Brain microvascular endothelial cell (primary cell): ENCODE measurements at regions not wholly inside any gene's neighbourhood (a gene's known extent, or its start where the extent isn't known, plus 50 kb on each side); places are given as distances from the start of the nearest gene placed in this dataset.
"Not testable (repeated sequence)": the region's sequence is repeated elsewhere in the genome, so short reads cannot be mapped to it uniquely, and the experiment has no call there.

ENCODE experiments used
- DNase-seq: peaks from one replicate; pipeline ENCODE4 v3.0.0-alpha.2; 2020
- H3K27ac ChIP-seq: fragments of 250-450 bp; sonication (Bioruptor Pico); 2 replicates; pipeline ENCODE4 v1.5.1; 2020; ENCODE audit warnings: mild to moderate bottlenecking, moderate library complexity
- H3K27me3 ChIP-seq: fragments of 250-450 bp; sonication (Bioruptor Pico); replicated peaks from 2 replicates; pipeline ENCODE4 v1.5.1; 2020; ENCODE audit warnings: mild to moderate bottlenecking
- H3K36me3 ChIP-seq: fragments of 250-450 bp; sonication (Bioruptor Pico); replicated peaks from 2 replicates; pipeline ENCODE4 v1.5.1; 2020; ENCODE audit warnings: mild to moderate bottlenecking
- H3K4me3 ChIP-seq: 2 replicates; pipeline ENCODE4 v1.5.1; 2011; ENCODE audit warnings: low read depth, mild to moderate bottlenecking, control low read depth, low read length, moderate library complexity
- CTCF ChIP-seq: IDR thresholded peaks from 2 replicates; pipeline ENCODE4 v1.5.1; 2011; ENCODE audit warnings: low read depth, mild to moderate bottlenecking, moderate library complexity, low read length, control low read depth, inconsistent platforms; ENCODE audit errors: missing control alignments
- in situ Hi-C: cut with HindIII; loops from 2 replicates; pipeline ENCODE4 v1.10.0; 2017; ENCODE audit warnings: low sequenced_read_pairs, low pct_ligation_motif_present

GRCh38 chr5:83827111-83827557 lies 106.5 kb upstream of the HAPLN1 start:
- TF ChIP-seq CTCF: no peak
- in situ Hi-C loops: no loop called here

GRCh38 chr5:83817591-83817990 lies 96.9 kb upstream of the HAPLN1 start:
- no peaks in the 10 kb centered on the region for H3K36me3 ChIP-seq
- no peak overlapping the region for H3K27ac ChIP-seq
- H3K27me3 ChIP-seq: no peaks in the 10 kb centered on the region
- DNase-seq: no peak
- in situ Hi-C loops: no loop called here
- TF ChIP-seq CTCF: no peak
- no peak overlapping the region for H3K4me3 ChIP-seq

More at GRCh38 chr5:83827111-83827557, 106.5 kb upstream of the HAPLN1 start:
- Histone ChIP-seq H3K27me3 (no peaks in the 10 kb centered on the region), H3K27ac (no peak overlapping the region), H3K4me3 (no peak overlapping the region), H3K36me3 (no peaks in the 10 kb centered on the region)
- DNase-seq: peak; percentile 4

- no peak for TF ChIP-seq CTCF
- Histone ChIP-seq H3K27ac (no peak overlapping the region), H3K36me3 (no peaks in the 10 kb centered on the region), H3K27me3 (no peaks in the 10 kb centered on the region), H3K4me3 (no peak overlapping the region)
- no peak for DNase-seq
- in situ Hi-C loops: no loop called here
Observed at GRCh38 chr5:83815661-83816060, 95.0 kb upstream of the HAPLN1 start.

GRCh38 chr5:83810511-83810910 lies 89.9 kb upstream of the HAPLN1 start:
- Histone ChIP-seq H3K36me3 (no peaks in the 10 kb centered on the region), H3K27me3 (no peaks in the 10 kb centered on the region), H3K27ac (no peak overlapping the region), H3K4me3 (no peak overlapping the region)
- no peak for DNase-seq
- TF ChIP-seq CTCF: no peak
- in situ Hi-C loops: no loop called here

- Histone ChIP-seq H3K36me3 (no peaks in the 10 kb centered on the region), H3K27ac (no peak overlapping the region), H3K4me3 (no peak overlapping the region), H3K27me3 (no peaks in the 10 kb centered on the region)
- in situ Hi-C loops: no loop called here
- TF ChIP-seq CTCF: no peak
- peak; percentile 9 for DNase-seq
Observed at GRCh38 chr5:83802686-83803085, 82.0 kb upstream of the HAPLN1 start.

- TF ChIP-seq CTCF: no peak
- in situ Hi-C loops: no loop called here
- H3K4me3 ChIP-seq: no peak overlapping the region
- no peaks in the 10 kb centered on the region for H3K27me3 ChIP-seq
- no peaks in the 10 kb centered on the region for H3K36me3 ChIP-seq
- H3K27ac ChIP-seq: no peak overlapping the region
- no peak for DNase-seq
Observed at GRCh38 chr5:83800201-83800600, 79.5 kb upstream of the HAPLN1 start.

- H3K36me3 ChIP-seq, in situ Hi-C loops, DNase-seq, H3K27me3 ChIP-seq, H3K27ac ChIP-seq, H3K4me3 ChIP-seq: not testable (repeated sequence)
Observed at GRCh38 chr5:83799020-83799419, 78.4 kb upstream of the HAPLN1 start.
